H1 (cell line): ENCODE measurements at regions not wholly inside any gene's neighbourhood (a gene's known extent, or its start where the extent isn't known, plus 50 kb on each side); places are given as distances from the start of the nearest gene placed in this dataset.

Source experiments
- CTCF ChIA-PET: fragments of 300-600 bp; sonication (Branson Sonifier 250); formaldehyde crosslinking; loops from one replicate; lab custom pipeline; 2021; ENCODE audit not compliant: partially characterized antibody; lab: Charles Lee
- POLR2A ChIA-PET: fragments of 300-600 bp; sonication (Branson Sonifier 250); formaldehyde crosslinking; loops from one replicate; lab custom pipeline; 2021; ENCODE audit warnings: inconsistent platforms; ENCODE audit not compliant: partially characterized antibody; lab: Charles Lee
- DNase-seq, 2 experiments: peaks; one replicate each; pipeline versions ENCODE4 v3.0.0 to v3.0.0-alpha.2; 2010 to 2022; ENCODE audit warnings: low spot score in 2 of 2, low read depth in 1 of 2, mixed read lengths in 1 of 2
- FAIRE-seq: peaks from 2 replicates; lab custom pipeline; 2011; peaks lifted over from hg19 to GRCh38; lab: Jason Lieb, UNC
- H2AFZ ChIP-seq: 2 replicates; pipeline ENCODE4 v1.8.1; 2012; ENCODE audit warnings: low read length, inconsistent platforms
- H2AK5ac ChIP-seq: 2 replicates; pipeline ENCODE4 v1.6.1; 2013; ENCODE audit warnings: low read depth, low read length
- H2BK120ac ChIP-seq: replicated peaks from 2 replicates; pipeline ENCODE3; 2013; ENCODE audit warnings: low read depth, low read length, inconsistent platforms
- H2BK12ac ChIP-seq: 2 replicates; pipeline ENCODE4 v1.6.1; 2013; ENCODE audit warnings: low read depth, low read length
- H2BK15ac ChIP-seq: 2 replicates; pipeline ENCODE4 v1.6.1; 2013; ENCODE audit warnings: low read length
- H2BK20ac ChIP-seq: 2 replicates; pipeline ENCODE4 v1.6.1; 2013; ENCODE audit warnings: low read length
- H2BK5ac ChIP-seq: 2 replicates; pipeline ENCODE4 v1.6.1; 2013; ENCODE audit warnings: low read depth, low read length
- H3K14ac ChIP-seq: 2 replicates; pipeline ENCODE4 v1.6.1; 2013; ENCODE audit warnings: inconsistent platforms; ENCODE audit not compliant: insufficient read length
- H3K18ac ChIP-seq: 2 replicates; pipeline ENCODE4 v1.6.1; 2013; ENCODE audit warnings: low read length; ENCODE audit errors: extremely low read depth
- H3K23ac ChIP-seq: 2 replicates; pipeline ENCODE4 v1.6.1; 2013; ENCODE audit warnings: inconsistent platforms; ENCODE audit not compliant: insufficient read length
- H3K23me2 ChIP-seq: 2 replicates; pipeline ENCODE4 v1.6.1; 2013; ENCODE audit warnings: low read depth, low read length
- H3K27ac ChIP-seq: 2 replicates; pipeline ENCODE4 v1.6.1; 2011; ENCODE audit warnings: low read depth, low read length, inconsistent platforms
- H3K27me3 ChIP-seq, 4 experiments: replicated peaks in 1 of 4; 1 replicate in 1 of 4; 2 replicates in 3 of 4; pipeline versions ENCODE4 v1.6.1 to v1.8.1; 2011 to 2013; ENCODE audit warnings: low read length in 3 of 4, mild to moderate bottlenecking in 3 of 4, inconsistent platforms in 2 of 4, mixed read lengths in 2 of 4, moderate library complexity in 1 of 4; ENCODE audit not compliant: control insufficient read depth in 3 of 4, insufficient read depth in 3 of 4; ENCODE audit errors: extremely low read depth in 1 of 4
- H3K36me3 ChIP-seq, 4 experiments: 2 replicates each; pipeline versions ENCODE4 v1.6.1 to v1.8.1; 2011 to 2013; ENCODE audit warnings: mild to moderate bottlenecking in 4 of 4, low read length in 3 of 4, moderate library complexity in 2 of 4, control low read depth in 1 of 4, inconsistent platforms in 1 of 4; ENCODE audit not compliant: insufficient read depth in 4 of 4, control insufficient read depth in 2 of 4
- H3K4ac ChIP-seq: replicated peaks from 2 replicates; pipeline ENCODE3; 2013; ENCODE audit warnings: low read length, low read depth, mixed read lengths, inconsistent platforms; ENCODE audit not compliant: insufficient read length
- H3K4me1 ChIP-seq, 4 experiments: replicated peaks in 1 of 4; 1 replicate in 1 of 4; 2 replicates in 3 of 4; pipeline versions ENCODE4 v1.6.1 to v1.8.1; 2011 to 2013; ENCODE audit warnings: low read length in 3 of 4, inconsistent platforms in 2 of 4, mixed read lengths in 1 of 4; ENCODE audit not compliant: insufficient read depth in 4 of 4, control insufficient read depth in 3 of 4
- H3K4me2 ChIP-seq, 2 experiments: 2 replicates each; pipeline versions ENCODE4 v1.6.1 to v1.8.1; 2011 to 2013; ENCODE audit warnings: low read depth in 2 of 2, low read length in 2 of 2, control low read depth in 1 of 2, inconsistent platforms in 1 of 2, mild to moderate bottlenecking in 1 of 2; ENCODE audit not compliant: insufficient read depth in 1 of 2
- H3K4me3 ChIP-seq, 4 experiments: fragments of 200-600, 300-600 bp in 1 of 4; sonication (generic), shearing (Covaris generic), sonication (Bioruptor Twin) in 1 of 4; 2 replicates each; pipeline versions ENCODE4 v1.5.1 to v1.8.1; 2011 to 2016; ENCODE audit warnings: low read length in 4 of 4, low read depth in 3 of 4, control low read depth in 2 of 4, inconsistent platforms in 2 of 4, mild to moderate bottlenecking in 2 of 4, mixed read lengths in 1 of 4, moderate library complexity in 1 of 4; ENCODE audit not compliant: insufficient read depth in 2 of 4; ENCODE audit errors: extremely low read depth in 1 of 4
- H3K56ac ChIP-seq: replicated peaks from 2 replicates; pipeline ENCODE3; 2013; ENCODE audit warnings: low read depth, mild to moderate bottlenecking, mixed read lengths, low read length, inconsistent platforms; ENCODE audit not compliant: insufficient read length
- H3K79me1 ChIP-seq: 2 replicates; pipeline ENCODE4 v1.6.1; 2013; ENCODE audit warnings: low read depth, low read length, control low read depth
- H3K79me2 ChIP-seq, 2 experiments: 2 replicates each; pipeline versions ENCODE4 v1.6.1 to v1.8.1; 2012 to 2013; ENCODE audit warnings: low read length in 2 of 2, mild to moderate bottlenecking in 2 of 2, inconsistent platforms in 1 of 2; ENCODE audit not compliant: insufficient read depth in 2 of 2, control insufficient read depth in 1 of 2
- H3K9ac ChIP-seq, 4 experiments: replicated peaks in 1 of 4; 1 replicate in 1 of 4; 2 replicates in 3 of 4; pipeline versions ENCODE4 v1.6.1 to v1.8.1; 2011 to 2013; ENCODE audit warnings: low read depth in 3 of 4, low read length in 3 of 4, control low read depth in 2 of 4, mild to moderate bottlenecking in 2 of 4, moderate library complexity in 2 of 4, inconsistent platforms in 1 of 4; ENCODE audit errors: extremely low read depth in 1 of 4
- H3K9me3 ChIP-seq, 2 experiments: 2 replicates each; pipeline versions ENCODE4 v1.6.1 to v1.8.1; 2012 to 2013; ENCODE audit warnings: mild to moderate bottlenecking in 2 of 2, moderate library complexity in 2 of 2, control low read depth in 1 of 2, inconsistent platforms in 1 of 2, low read depth in 1 of 2, low read length in 1 of 2, mixed read lengths in 1 of 2; ENCODE audit not compliant: insufficient read depth in 2 of 2
- H4K20me1 ChIP-seq, 2 experiments: replicated peaks in 1 of 2; 2 replicates each; pipeline versions ENCODE3 to v1.8.1; 2011 to 2013; ENCODE audit warnings: inconsistent platforms in 2 of 2, low read length in 2 of 2, mild to moderate bottlenecking in 1 of 2; ENCODE audit not compliant: insufficient read depth in 2 of 2, control insufficient read depth in 1 of 2
- H4K5ac ChIP-seq: 2 replicates; pipeline ENCODE4 v1.6.1; 2013; ENCODE audit warnings: low read length, low read depth, mixed read lengths, inconsistent platforms; ENCODE audit not compliant: insufficient read length
- H4K8ac ChIP-seq: 2 replicates; pipeline ENCODE4 v1.8.0; 2013; ENCODE audit warnings: mild to moderate bottlenecking, moderate library complexity, low read length, inconsistent platforms; ENCODE audit not compliant: insufficient read depth; ENCODE audit errors: extremely low read depth
- H4K91ac ChIP-seq: replicated peaks from 2 replicates; pipeline ENCODE3; 2013; ENCODE audit warnings: low read length, mixed read lengths, inconsistent platforms; ENCODE audit not compliant: insufficient read length
- ATF3 ChIP-seq: IDR thresholded peaks from 2 replicates; pipeline ENCODE4 v1.6.1; 2011; ENCODE audit warnings: low read depth, mild to moderate bottlenecking, low read length; ENCODE audit not compliant: insufficient read depth
- CHD2 ChIP-seq: IDR thresholded peaks from 2 replicates; pipeline ENCODE4 v1.6.1; 2012; ENCODE audit warnings: low read length, improper control_type of control experiment
- CREB1 ChIP-seq: IDR thresholded peaks from 2 replicates; pipeline ENCODE4 v1.6.1; 2012; ENCODE audit warnings: inconsistent platforms
- HDAC6 ChIP-seq: IDR thresholded peaks from one replicate; pipeline ENCODE4 v1.7.1; 2012; ENCODE audit warnings: low read depth, mild to moderate bottlenecking, inconsistent platforms, low read length, moderate library complexity
- JUND ChIP-seq: IDR thresholded peaks from 2 replicates; pipeline ENCODE4 v1.6.1; 2011; ENCODE audit warnings: mild to moderate bottlenecking, improper control_type of control experiment, low read length
- MAFK ChIP-seq: IDR thresholded peaks from 2 replicates; pipeline ENCODE4 v1.6.1; 2012; ENCODE audit warnings: low read depth, mild to moderate bottlenecking, improper control_type of control experiment, low read length
- NANOG ChIP-seq: IDR thresholded peaks from 2 replicates; pipeline ENCODE4 v1.6.1; 2011; ENCODE audit warnings: low read length, low read depth, mild to moderate bottlenecking, inconsistent platforms; ENCODE audit not compliant: insufficient read depth, poor library complexity, severe bottlenecking
- NRF1 ChIP-seq: IDR thresholded peaks from 2 replicates; pipeline ENCODE4 v1.6.1; 2011; ENCODE audit warnings: mild to moderate bottlenecking, low read depth, low read length, improper control_type of control experiment
- TAF1 ChIP-seq: IDR thresholded peaks from 2 replicates; pipeline ENCODE4 v1.6.1; 2011; ENCODE audit warnings: mild to moderate bottlenecking, low read depth, low read length
- TBP ChIP-seq: IDR thresholded peaks from 2 replicates; pipeline ENCODE4 v1.6.1; 2011; ENCODE audit warnings: low read depth, low read length, improper control_type of control experiment
- TCF12 ChIP-seq: IDR thresholded peaks from 2 replicates; pipeline ENCODE4 v1.6.1; 2011; ENCODE audit warnings: low read depth, mild to moderate bottlenecking, low read length
- WGBS, 2 experiments: shearing (Covaris generic) in 1 of 2; methylation state at CpG; one replicate each; pipeline versions ENCODE4 v1.1.6 to v1.1.7; 2013 to 2015; ENCODE audit warnings: low lambda C conversion rate in 2 of 2, mixed read lengths in 2 of 2, inconsistent platforms in 1 of 2, low coverage in 1 of 2, missing lambda C conversion rate in 1 of 2; ENCODE audit not compliant: insufficient replicate concordance in 2 of 2, insufficient coverage in 1 of 2, insufficient read length in 1 of 2; ENCODE audit errors: extremely low coverage in 1 of 2, missing lambda C conversion rate in 1 of 2; 5-methylcytosine and 5-hydroxymethylcytosine counted together

- H3K79me1 ChIP-seq, result no peaks in the 10 kb centered on the region
- no peak overlapping the region for H3K23ac ChIP-seq
- no peak overlapping the region for H3K4me3 ChIP-seq
- no peak overlapping the region for H3K27ac ChIP-seq
- H4K20me1 ChIP-seq, result no peaks in the 10 kb centered on the region
- H4K8ac ChIP-seq, result no peak overlapping the region
- no peak overlapping the region for H3K56ac ChIP-seq
- no peak overlapping the region for H3K9ac ChIP-seq
- H3K79me2 ChIP-seq, result no peaks in the 10 kb centered on the region; a peak in 1 of 4 replicates
- ChIA-PET CTCF (interaction anchor here (0.6 kb wide), 1 partner anchor 59 kb away, joined by 3 read pairs; no protein-coding TSS in a partner anchor), POLR2A (no interaction called here)
- H3K14ac ChIP-seq, result no peak overlapping the region
- no peak overlapping the region for H4K5ac ChIP-seq
- no peak overlapping the region for H2BK20ac ChIP-seq
- no peaks in the 10 kb centered on the region for H3K4me1 ChIP-seq
- DNase-seq, result no peak
- H3K18ac ChIP-seq, result no peak overlapping the region
- no peak overlapping the region for H2BK120ac ChIP-seq
- TF ChIP-seq JUND, result no peak
- no peak for TF ChIP-seq CHD2
- no peak for TF ChIP-seq TCF12
- no peak for TF ChIP-seq TBP
- no peak for TF ChIP-seq TAF1
- no peak for TF ChIP-seq CREB1
- TF ChIP-seq NANOG, result no peak
- TF ChIP-seq ATF3, result no peak
- no peak for TF ChIP-seq HDAC6
- no peak for TF ChIP-seq MAFK
- TF ChIP-seq NRF1, result no peak
- FAIRE-seq, result no peak
- peaks cover 0 to 3% of the 10 kb centered on the region in 2 experiments; a peak in 1 of 4 replicates for H3K9me3 ChIP-seq
- H2BK12ac ChIP-seq, result no peak overlapping the region
- H3K23me2 ChIP-seq, result no peaks in the 10 kb centered on the region
- no peak overlapping the region for H3K4ac ChIP-seq
- H2AFZ ChIP-seq, result no peak overlapping the region
- 73% methylated on average over 6 of the region's 6 CpGs; no CpG with 5 or more reads in 1 of the 2 experiments for WGBS, 2 experiments
- H2AK5ac ChIP-seq, result no peak overlapping the region
- H3K36me3 ChIP-seq, result no peaks in the 10 kb centered on the region; a peak in 1 of 8 replicates
- no peak overlapping the region for H2BK15ac ChIP-seq
- no peak overlapping the region for H4K91ac ChIP-seq
- H3K27me3 ChIP-seq, result no peaks in the 10 kb centered on the region
- H3K4me2 ChIP-seq, result no peak overlapping the region
- H2BK5ac ChIP-seq, result no peak overlapping the region
These were observed 132.9 kb upstream of the ERG start for GRCh38 chr21:38631206-38631605.
